IMR-90 (cell line): ENCODE measurements at regions not wholly inside any gene's neighbourhood (a gene's known extent, or its start where the extent isn't known, plus 50 kb on each side); places are given as distances from the start of the nearest gene placed in this dataset.

Source experiments
- BHLHE40 ChIP-seq: fragments of 150-350 bp; IDR thresholded peaks from 2 replicates; pipeline ENCODE4 v1.6.1; 2016; ENCODE audit warnings: mild to moderate bottlenecking, low read depth, low read length
- CEBPB ChIP-seq: IDR thresholded peaks from 2 replicates; pipeline ENCODE4 v1.6.1; 2012; ENCODE audit warnings: low read depth, low read length, improper control_type of control experiment
- CTCF ChIP-seq: conservative IDR thresholded peaks from 2 replicates; pipeline ENCODE4 v1.5.1; 2012; ENCODE audit warnings: mild to moderate bottlenecking, low read depth, low read length, improper control_type of control experiment

- TF ChIP-seq BHLHE40: no peak
- TF ChIP-seq CTCF: no peak
- TF ChIP-seq CEBPB: no peak
These were observed 1227.3 kb downstream of the ROBO1 start for GRCh38 chr3:78540485-78540884.
